MM.1S (cell line): ENCODE measurements at regions not wholly inside any gene's neighbourhood (a gene's known extent, or its start where the extent isn't known, plus 50 kb on each side); places are given as distances from the start of the nearest gene placed in this dataset.

ENCODE experiments used
- CTCF ChIP-seq: fragments of 300-600 bp; sonication (generic); IDR thresholded peaks from 2 replicates; pipeline ENCODE4 v1.5.1; 2016; ENCODE audit warnings: antibody characterized with exemption, low read length, mixed read lengths
- EZH2 ChIP-seq: fragments of 300-600 bp; sonication (generic); optimal IDR thresholded peaks from 2 replicates; pipeline ENCODE3; 2017; ENCODE audit warnings: low read depth, mild to moderate bottlenecking, antibody characterized with exemption, low read length, mixed read lengths

GRCh38 chrX:102029026-102029425 lies 96.5 kb upstream of the TCEAL2 start:
- no peak for TF ChIP-seq CTCF
- TF ChIP-seq EZH2 = no peak
